H9 (cell line): ENCODE measurements at regions not wholly inside any gene's neighbourhood (a gene's known extent, or its start where the extent isn't known, plus 50 kb on each side); places are given as distances from the start of the nearest gene placed in this dataset.
A peak's percentile ranks its signal among the peaks of the same experiment; 100 is the strongest.

Source experiments
- DNase-seq: peaks from one replicate; pipeline ENCODE4 v3.0.0-alpha.2; 2017
- H2AFZ ChIP-seq: one replicate; pipeline ENCODE4 v1.6.1; 2013; ENCODE audit warnings: mild to moderate bottlenecking, low read length, control low read depth, moderate library complexity
- H2AK5ac ChIP-seq: 2 replicates; pipeline ENCODE4 v1.6.1; 2013; ENCODE audit warnings: low read length, control low read depth, mixed read lengths; ENCODE audit not compliant: insufficient read length
- H2BK120ac ChIP-seq: one replicate; pipeline ENCODE4 v1.6.1; 2013; ENCODE audit warnings: low read depth, mild to moderate bottlenecking, low read length, control low read depth, inconsistent platforms; ENCODE audit not compliant: poor library complexity, severe bottlenecking
- H2BK12ac ChIP-seq: 2 replicates; pipeline ENCODE4 v1.6.1; 2013; ENCODE audit warnings: low read length, control low read depth, mixed read lengths, low read depth; ENCODE audit not compliant: insufficient read length
- H2BK15ac ChIP-seq: 2 replicates; pipeline ENCODE4 v1.6.1; 2013; ENCODE audit warnings: low read depth, low read length, control low read depth
- H2BK20ac ChIP-seq: one replicate; pipeline ENCODE4 v1.6.1; 2013; ENCODE audit warnings: low read depth, mild to moderate bottlenecking, low read length, control low read depth, inconsistent platforms; ENCODE audit not compliant: poor library complexity, severe bottlenecking
- H2BK5ac ChIP-seq: 2 replicates; pipeline ENCODE4 v1.6.1; 2013; ENCODE audit warnings: low read length, control low read depth, mixed read lengths; ENCODE audit not compliant: insufficient read length
- H3K14ac ChIP-seq: 2 replicates; pipeline ENCODE4 v1.6.1; 2013; ENCODE audit warnings: low read length, control low read depth; ENCODE audit not compliant: insufficient read depth
- H3K18ac ChIP-seq: 2 replicates; pipeline ENCODE4 v1.6.1; 2013; ENCODE audit warnings: low read depth, mild to moderate bottlenecking, mixed read lengths, low read length, control low read depth; ENCODE audit not compliant: insufficient read length
- H3K23ac ChIP-seq: 2 replicates; pipeline ENCODE4 v1.6.1; 2013; ENCODE audit warnings: low read length, control low read depth, mixed read lengths, low read depth; ENCODE audit not compliant: insufficient read length
- H3K23me2 ChIP-seq: 2 replicates; pipeline ENCODE4 v1.6.1; 2013; ENCODE audit warnings: low read depth, mild to moderate bottlenecking, mixed read lengths, low read length, control low read depth; ENCODE audit not compliant: insufficient read length, poor library complexity, severe bottlenecking
- H3K27ac ChIP-seq: 2 replicates; pipeline ENCODE4 v1.5.1; 2013; ENCODE audit warnings: low read length, control low read depth, mixed read lengths, low read depth; ENCODE audit not compliant: insufficient read length
- H3K27me3 ChIP-seq: 2 replicates; pipeline ENCODE4 v1.6.1; 2013; ENCODE audit warnings: low read length, control low read depth, inconsistent platforms; ENCODE audit not compliant: insufficient read depth
- H3K4ac ChIP-seq: 2 replicates; pipeline ENCODE4 v1.6.1; 2013; ENCODE audit warnings: low read depth, mild to moderate bottlenecking, control low read depth, inconsistent platforms, low read length, moderate library complexity
- H3K4me1 ChIP-seq: 2 replicates; pipeline ENCODE4 v1.6.1; 2013; ENCODE audit warnings: low read length, control low read depth, inconsistent platforms; ENCODE audit not compliant: insufficient read depth
- H3K4me2 ChIP-seq: 2 replicates; pipeline ENCODE4 v1.6.1; 2013; ENCODE audit warnings: low read length, control low read depth, mixed read lengths; ENCODE audit not compliant: insufficient read length, insufficient read depth
- H3K56ac ChIP-seq: 2 replicates; pipeline ENCODE4 v1.6.1; 2013; ENCODE audit warnings: low read depth, mild to moderate bottlenecking, mixed read lengths, low read length, control low read depth; ENCODE audit not compliant: insufficient read length
- H3K79me1 ChIP-seq: 2 replicates; pipeline ENCODE4 v1.6.1; 2013; ENCODE audit warnings: low read depth, mild to moderate bottlenecking, moderate library complexity, low read length, control low read depth, inconsistent platforms; ENCODE audit not compliant: insufficient read depth, poor library complexity, severe bottlenecking
- H3K79me2 ChIP-seq: 2 replicates; pipeline ENCODE4 v1.6.1; 2013; ENCODE audit warnings: low read length, control low read depth, inconsistent platforms; ENCODE audit not compliant: insufficient read depth
- H3K9ac ChIP-seq: 2 replicates; pipeline ENCODE4 v1.6.1; 2013; ENCODE audit warnings: low read length, control low read depth, mixed read lengths; ENCODE audit not compliant: insufficient read length; ENCODE audit errors: extremely low read depth
- H3K9me3 ChIP-seq: one replicate; pipeline ENCODE4 v1.6.1; 2013; ENCODE audit warnings: low read depth, low read length, inconsistent platforms; ENCODE audit not compliant: control insufficient read depth
- H3T11ph ChIP-seq: one replicate; pipeline ENCODE4 v1.6.1; 2013; ENCODE audit warnings: mild to moderate bottlenecking, low read length, control low read depth, inconsistent platforms
- H4K20me1 ChIP-seq: one replicate; pipeline ENCODE4 v1.6.1; 2013; ENCODE audit not compliant: control insufficient read depth, insufficient read length, insufficient read depth
- H4K5ac ChIP-seq: 2 replicates; pipeline ENCODE4 v1.6.1; 2013; ENCODE audit warnings: low read depth, mild to moderate bottlenecking, mixed read lengths, low read length, control low read depth; ENCODE audit not compliant: insufficient read length
- H4K8ac ChIP-seq: replicated peaks from 2 replicates; pipeline ENCODE4 v1.6.1; 2013; ENCODE audit warnings: low read length, control low read depth, mixed read lengths, low read depth; ENCODE audit not compliant: insufficient read length
- H4K91ac ChIP-seq: 2 replicates; pipeline ENCODE4 v1.6.1; 2013; ENCODE audit warnings: low read depth, mild to moderate bottlenecking, moderate library complexity, mixed read lengths, low read length, control low read depth; ENCODE audit not compliant: insufficient read length
- H3K27ac Mint-ChIP-seq, 3 experiments: 2 replicates in 2 of 3; 3 replicates in 1 of 3; pipeline ENCODE4 v1.8.0; 2020 to 2021; ENCODE audit warnings: mixed read lengths in 3 of 3, mild to moderate bottlenecking in 1 of 3, moderate library complexity in 1 of 3
- H3K27me3 Mint-ChIP-seq: 2 replicates; pipeline ENCODE4 v1.8.0; 2021; ENCODE audit warnings: low read depth, mild to moderate bottlenecking, moderate library complexity, mixed read lengths
- H3K36me3 Mint-ChIP-seq, 3 experiments: 2 replicates in 2 of 3; 3 replicates in 1 of 3; pipeline ENCODE4 v1.8.0; 2020 to 2021; ENCODE audit warnings: low read depth in 3 of 3, mixed read lengths in 3 of 3; ENCODE audit not compliant: insufficient read depth in 1 of 3
- H3K4me1 Mint-ChIP-seq, 2 experiments: 2 replicates each; pipeline ENCODE4 v1.8.0; 2020; ENCODE audit warnings: mixed read lengths in 2 of 2
- H3K4me3 Mint-ChIP-seq, 2 experiments: 2 replicates in 1 of 2; 3 replicates in 1 of 2; pipeline ENCODE4 v1.8.0; 2020 to 2021; ENCODE audit warnings: mild to moderate bottlenecking in 2 of 2, mixed read lengths in 2 of 2, moderate library complexity in 1 of 2
- H3K9me3 Mint-ChIP-seq, 2 experiments: 2 replicates in 1 of 2; 3 replicates in 1 of 2; pipeline ENCODE4 v1.8.0; 2020; ENCODE audit warnings: mild to moderate bottlenecking in 2 of 2, mixed read lengths in 2 of 2, moderate library complexity in 1 of 2
- CTCF ChIP-seq: fragments of 200-600 bp; sonication (generic); conservative IDR thresholded peaks from 3 replicates; pipeline ENCODE4 v1.8.0; 2021; ENCODE audit warnings: antibody characterized with exemption, mild to moderate bottlenecking
- WGBS: extraction: QIAGEN DNeasy Blood & Tissue Kit; methylation state at CpG from one replicate; pipeline ENCODE4 v1.1.7; 2013; ENCODE audit warnings: missing lambda C conversion rate, low lambda C conversion rate, mixed read lengths; ENCODE audit not compliant: insufficient read length; ENCODE audit errors: extremely low coverage; 5-methylcytosine and 5-hydroxymethylcytosine counted together

- H3K27me3 Mint-ChIP-seq: no peaks in the 10 kb centered on the region
- H4K91ac ChIP-seq: no peak overlapping the region
- no peak overlapping the region for H2BK12ac ChIP-seq
- no peak overlapping the region for H4K5ac ChIP-seq
- H3K4me2 ChIP-seq: no peak overlapping the region
- peak; percentile 57 for DNase-seq
- peaks cover 0 to 4% of the 10 kb centered on the region in 2 experiments; a peak in 2 of 5 replicates for H3K9me3 Mint-ChIP-seq
- no peak overlapping the region for H3K9ac ChIP-seq
- no peak overlapping the region for H2BK15ac ChIP-seq
- H3K27ac Mint-ChIP-seq: peak overlapping the region in 1 of 3 experiments; percentile 35; a peak in 1 of 7 replicates
- H3K14ac ChIP-seq: no peak overlapping the region
- H3K79me1 ChIP-seq: no peaks in the 10 kb centered on the region
- H4K20me1 ChIP-seq: no peaks in the 10 kb centered on the region
- H3K4ac ChIP-seq: no peak overlapping the region
- no peak overlapping the region for H3K18ac ChIP-seq
- no peak overlapping the region for H2BK120ac ChIP-seq
- no peak overlapping the region for H2AFZ ChIP-seq
- H3T11ph ChIP-seq: no peak overlapping the region
- peak; percentile 57 for TF ChIP-seq CTCF
- H3K9me3 ChIP-seq: no peaks in the 10 kb centered on the region
- H3K4me1 Mint-ChIP-seq: no peaks in the 10 kb centered on the region
- H3K56ac ChIP-seq: no peak overlapping the region
- no peak overlapping the region for H3K4me3 Mint-ChIP-seq
- H4K8ac ChIP-seq: no peak overlapping the region
- H2BK20ac ChIP-seq: no peak overlapping the region
- H3K27ac ChIP-seq: no peak overlapping the region
- no peaks in the 10 kb centered on the region for H3K23me2 ChIP-seq
- no CpG with 5 or more reads among the region's 6 CpGs for WGBS
- no peaks in the 10 kb centered on the region for H3K27me3 ChIP-seq
- no peak overlapping the region for H2BK5ac ChIP-seq
- H3K36me3 Mint-ChIP-seq: peaks cover 0 to 5% (median 0%) of the 10 kb centered on the region in 3 experiments; a peak in 1 of 7 replicates
- H3K4me1 ChIP-seq: no peaks in the 10 kb centered on the region
- H2AK5ac ChIP-seq: no peak overlapping the region
- H3K23ac ChIP-seq: no peak overlapping the region
- no peaks in the 10 kb centered on the region for H3K79me2 ChIP-seq
Measured at GRCh38 chr16:61014869-61015268, 1021.4 kb downstream of the CDH8 start.
